ENCODE measurements at regions not wholly inside any gene's neighbourhood (a gene's known extent, or its start where the extent isn't known, plus 50 kb on each side); places are given as distances from the start of the nearest gene placed in this dataset.

- DNase-seq, result peak; percentile 20 to 48
Measured at GRCh38 chr14:100440207-100440631, 117.1 kb downstream of the SLC25A47 start.

GRCh38 chr14:100440758-100441203 is 117.6 kb downstream of the SLC25A47 start:
- no peak for DNase-seq

- no peak for DNase-seq
Measured at GRCh38 chr14:100441271-100441947, 118.3 kb downstream of the SLC25A47 start.

- DNase-seq, result no peak
Measured at GRCh38 chr14:100442036-100442435, 118.9 kb downstream of the SLC25A47 start.

GRCh38 chr14:100442498-100443490 is 119.7 kb downstream of the SLC25A47 start:
- DNase-seq, result no peak

GRCh38 chr14:100443603-100444002 is 120.5 kb downstream of the SLC25A47 start:
- no peak for DNase-seq

GRCh38 chr14:100445436-100446088 is 122.4 kb downstream of the SLC25A47 start:
- no peak for DNase-seq

GRCh38 chr14:100446572-100446971 is 123.4 kb downstream of the SLC25A47 start:
- DNase-seq, result no peak

GRCh38 chr14:100448376-100448775 is 125.2 kb downstream of the SLC25A47 start:
- DNase-seq, result no peak

- no peak for DNase-seq
Measured at GRCh38 chr14:100449225-100449987, 126.3 kb downstream of the SLC25A47 start.

GRCh38 chr14:100450049-100450448 is 126.9 kb downstream of the SLC25A47 start:
- DNase-seq, result no peak

- no peak for DNase-seq
Measured at GRCh38 chr14:100450736-100451135, 127.6 kb downstream of the SLC25A47 start.

GRCh38 chr14:100451264-100451663 is 128.1 kb downstream of the SLC25A47 start:
- no peak for DNase-seq

- no peak for DNase-seq
Measured at GRCh38 chr14:100453930-100454329, 130.8 kb downstream of the SLC25A47 start.

- DNase-seq, result no peak
Measured at GRCh38 chr14:100454437-100454836, 131.3 kb downstream of the SLC25A47 start.

- no peak for DNase-seq
Measured at GRCh38 chr14:100463937-100464336, 123.3 kb downstream of the BEGAIN start.

GRCh38 chr14:100466111-100466856 is 120.9 kb downstream of the BEGAIN start:
- DNase-seq, result no peak

- no peak for DNase-seq
Measured at GRCh38 chr14:100467046-100467750, 120.0 kb downstream of the BEGAIN start.

GRCh38 chr14:100467939-100468338 is 119.3 kb downstream of the BEGAIN start:
- no peak for DNase-seq

- peak in 1 of 2 experiments; percentile 48 for DNase-seq
Measured at GRCh38 chr14:100468557-100468956, 118.7 kb downstream of the BEGAIN start.
